Lung (tissue), 11 donors: ENCODE measurements at regions not wholly inside any gene's neighbourhood (a gene's known extent, or its start where the extent isn't known, plus 50 kb on each side); places are given as distances from the start of the nearest gene placed in this dataset.

Source experiments
- ATAC-seq: fragments of 200-7000 bp; cut with Tn5 transposase; one replicate; pipeline ENCODE4 v1.9.1; 2020; ENCODE audit warnings: moderate number of reproducible peaks; ENCODE audit not compliant: insufficient read depth, low FRiP score
- DNase-seq, 3 donors: peaks; one replicate each; pipeline ENCODE4 v3.0.0-alpha.2; 2013 to 2017
- H3K27ac ChIP-seq, 2 donors: one replicate each; pipeline ENCODE4 v1.5.1; 2013; ENCODE audit warnings: mild to moderate bottlenecking in 2 of 2, moderate library complexity in 2 of 2, control low read depth in 1 of 2, inconsistent platforms in 1 of 2, low read depth in 1 of 2, low read length in 1 of 2
- H3K27me3 ChIP-seq, 3 donors: one replicate each; pipeline ENCODE4 v1.5.1; 2013; ENCODE audit warnings: low read length in 2 of 3; ENCODE audit not compliant: control insufficient read depth in 3 of 3, insufficient read depth in 3 of 3
- H3K36me3 ChIP-seq, 4 donors: one replicate each; pipeline ENCODE4 v1.5.1; 2013; ENCODE audit warnings: low read length in 4 of 4, mild to moderate bottlenecking in 1 of 4, moderate library complexity in 1 of 4; ENCODE audit not compliant: control insufficient read depth in 4 of 4, insufficient read depth in 4 of 4
- H3K4me1 ChIP-seq, 5 donors: one replicate each; pipeline ENCODE4 v1.5.1; 2013; ENCODE audit warnings: low read length in 5 of 5, mild to moderate bottlenecking in 2 of 5, moderate library complexity in 1 of 5; ENCODE audit not compliant: control insufficient read depth in 5 of 5, insufficient read depth in 5 of 5
- H3K4me3 ChIP-seq: one replicate; pipeline ENCODE4 v1.5.1; 2013; ENCODE audit warnings: mild to moderate bottlenecking, control low read depth, moderate library complexity
- H3K9ac ChIP-seq, 2 donors: one replicate each; pipeline ENCODE4 v1.5.1; 2013; ENCODE audit warnings: low read length in 2 of 2, control low read depth in 1 of 2; ENCODE audit not compliant: insufficient read depth in 1 of 2
- H3K9me3 ChIP-seq, 4 donors: one replicate each; pipeline ENCODE4 v1.5.1; 2013; ENCODE audit warnings: low read length in 3 of 4, mild to moderate bottlenecking in 1 of 4, moderate library complexity in 1 of 4; ENCODE audit not compliant: control insufficient read depth in 4 of 4, insufficient read depth in 3 of 4
- WGBS, 2 donors: extraction: QIAGEN DNeasy Blood & Tissue Kit; methylation state at CpG; one replicate each; pipeline ENCODE4 v1.1.7; 2013; 5-methylcytosine and 5-hydroxymethylcytosine counted together
- TF ChIP-seq, protein P1 (sequence below): IDR thresholded peaks from 2 replicates; pipeline ENCODE4 v1.5.1; 2012; ENCODE audit warnings: mild to moderate bottlenecking; ENCODE audit errors: control extremely low read depth, extremely low read depth
- donor health status: control.
- donor health status: control.
- donor health status: Bipolar disorder and iron deficiency.
- donor health status: healthy.
- donor health status: DM: yes; HTN: yes; CAD: no.

DNA sequence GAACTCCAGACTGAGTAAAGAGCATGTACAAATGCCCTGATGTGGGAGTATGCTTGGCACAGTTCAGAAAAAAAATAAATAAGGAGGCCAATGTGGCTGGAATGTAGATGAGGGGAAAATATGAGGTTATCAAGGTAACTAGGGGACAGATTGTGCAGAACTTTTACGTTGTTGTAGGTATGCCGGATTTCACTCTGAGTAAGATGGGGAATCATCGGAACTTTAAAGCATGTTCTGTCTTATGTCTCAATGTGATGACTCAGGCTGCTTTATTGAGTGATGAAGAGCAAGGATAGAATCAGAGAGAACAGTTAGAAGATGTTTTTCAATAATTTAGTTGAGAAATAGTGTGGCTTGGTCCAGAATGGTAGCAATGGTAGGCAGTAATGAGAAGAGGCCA is 130.4 kb downstream of the C11orf87 start:
- ATAC-seq (no peak), DNase-seq (no peak)
- Histone ChIP-seq H3K27ac (no peak overlapping the region), H3K27me3 (no peaks in the 10 kb centered on the region), H3K36me3 (no peaks in the 10 kb centered on the region), H3K4me1 (no peaks in the 10 kb centered on the region), H3K4me3 (no peak overlapping the region), H3K9ac (no peak overlapping the region), H3K9me3 (no peaks in the 10 kb centered on the region)
- 95 to 96% methylated on average over 3 of the region's 3 CpGs for WGBS, 2 donors
- TF ChIP-seq, protein P1, sequence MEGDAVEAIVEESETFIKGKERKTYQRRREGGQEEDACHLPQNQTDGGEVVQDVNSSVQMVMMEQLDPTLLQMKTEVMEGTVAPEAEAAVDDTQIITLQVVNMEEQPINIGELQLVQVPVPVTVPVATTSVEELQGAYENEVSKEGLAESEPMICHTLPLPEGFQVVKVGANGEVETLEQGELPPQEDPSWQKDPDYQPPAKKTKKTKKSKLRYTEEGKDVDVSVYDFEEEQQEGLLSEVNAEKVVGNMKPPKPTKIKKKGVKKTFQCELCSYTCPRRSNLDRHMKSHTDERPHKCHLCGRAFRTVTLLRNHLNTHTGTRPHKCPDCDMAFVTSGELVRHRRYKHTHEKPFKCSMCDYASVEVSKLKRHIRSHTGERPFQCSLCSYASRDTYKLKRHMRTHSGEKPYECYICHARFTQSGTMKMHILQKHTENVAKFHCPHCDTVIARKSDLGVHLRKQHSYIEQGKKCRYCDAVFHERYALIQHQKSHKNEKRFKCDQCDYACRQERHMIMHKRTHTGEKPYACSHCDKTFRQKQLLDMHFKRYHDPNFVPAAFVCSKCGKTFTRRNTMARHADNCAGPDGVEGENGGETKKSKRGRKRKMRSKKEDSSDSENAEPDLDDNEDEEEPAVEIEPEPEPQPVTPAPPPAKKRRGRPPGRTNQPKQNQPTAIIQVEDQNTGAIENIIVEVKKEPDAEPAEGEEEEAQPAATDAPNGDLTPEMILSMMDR, result no peak

DNA sequence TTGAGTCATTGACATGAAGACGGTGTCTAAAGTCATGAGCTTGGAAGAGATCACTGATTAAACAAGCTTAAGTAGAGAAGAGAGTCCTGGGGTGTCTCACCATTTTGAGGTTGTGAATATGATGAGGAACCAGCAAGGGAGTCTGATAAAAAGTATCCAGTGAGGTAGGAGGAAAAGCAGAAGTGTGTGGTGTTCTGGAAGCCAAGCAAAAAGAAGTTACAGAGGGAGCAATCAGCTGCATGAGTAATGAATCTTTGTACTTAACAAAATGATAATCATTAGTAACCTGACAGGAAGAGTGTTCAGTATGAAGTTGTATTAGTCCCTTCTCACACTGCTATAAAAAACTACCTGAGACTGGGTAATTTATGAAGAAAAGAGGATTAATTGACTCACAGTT is 131.3 kb downstream of the C11orf87 start:
- Histone ChIP-seq H3K27me3 (no peaks in the 10 kb centered on the region), H3K9ac (no peak overlapping the region), H3K36me3 (no peaks in the 10 kb centered on the region), H3K9me3 (no peaks in the 10 kb centered on the region), H3K4me1 (no peaks in the 10 kb centered on the region), H3K27ac (no peak overlapping the region), H3K4me3 (no peak overlapping the region)
- 92 to 94% methylated on average over 1 of the region's 1 CpG for WGBS, 2 donors
- ATAC-seq, result no peak
- DNase-seq, result no peak
- TF ChIP-seq, protein P1, result no peak

DNA sequence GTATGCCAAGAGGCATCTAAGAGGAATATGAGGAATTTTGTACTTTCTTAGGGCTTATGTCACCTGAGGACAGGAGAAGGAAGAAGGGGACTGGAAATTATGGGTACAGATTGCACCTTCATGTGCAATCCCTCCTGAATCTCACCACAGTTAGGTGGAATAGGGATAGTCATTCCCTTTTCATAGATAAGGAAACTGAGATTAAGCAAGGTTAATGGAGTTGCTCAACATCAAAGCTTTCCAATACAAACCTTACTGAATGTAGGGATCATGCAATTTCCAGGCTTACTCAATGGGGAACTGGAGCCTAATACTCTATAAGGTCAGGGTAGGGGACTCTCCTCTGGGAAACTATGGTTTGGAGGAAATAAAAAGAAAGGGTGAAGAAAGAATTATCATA is 133.0 kb downstream of the C11orf87 start:
- Histone ChIP-seq H3K4me3 (no peak overlapping the region), H3K9me3 (no peaks in the 10 kb centered on the region), H3K27me3 (no peaks in the 10 kb centered on the region), H3K4me1 (no peaks in the 10 kb centered on the region), H3K36me3 (no peaks in the 10 kb centered on the region), H3K9ac (no peak overlapping the region), H3K27ac (no peak overlapping the region)
- TF ChIP-seq, protein P1, result no peak
- no peak for ATAC-seq
- no peak for DNase-seq

DNA sequence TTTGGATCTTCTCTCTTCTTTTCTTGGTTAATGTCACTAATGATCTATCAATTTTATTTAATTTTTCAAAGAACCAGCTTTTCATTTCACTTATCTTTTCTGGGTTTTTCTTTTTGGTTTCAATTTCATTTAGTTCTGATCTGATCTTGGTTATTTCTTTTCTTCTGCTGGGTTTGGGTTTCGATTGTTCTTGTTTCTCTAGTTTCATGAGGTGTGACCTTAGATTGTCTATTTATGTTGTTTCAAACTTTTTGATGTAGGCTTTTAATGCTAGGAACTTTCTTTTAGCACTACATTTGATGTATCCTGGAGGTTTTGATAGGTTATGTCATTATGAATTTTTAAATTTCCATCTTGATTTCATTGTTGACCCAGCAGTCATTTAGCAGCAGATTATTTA is 142.3 kb downstream of the C11orf87 start:
- Histone ChIP-seq H3K36me3 (no peaks in the 10 kb centered on the region), H3K4me1 (no peaks in the 10 kb centered on the region), H3K9ac (no peak overlapping the region), H3K27ac (no peak overlapping the region), H3K27me3 (no peaks in the 10 kb centered on the region), H3K4me3 (no peak overlapping the region), H3K9me3 (peaks cover 0 to 9% (median 1%) of the 10 kb centered on the region in 4 donors)
- TF ChIP-seq, protein P1, result no peak
- 93 to 96% methylated on average over 1 of the region's 1 CpG for WGBS, 2 donors
- DNase-seq (no peak), ATAC-seq (no peak)
